CD4-positive, alpha-beta T cell treated with Interleukin-17A for 1 hour (primary cell): ENCODE measurements at regions not wholly inside any gene's neighbourhood (a gene's known extent, or its start where the extent isn't known, plus 50 kb on each side); places are given as distances from the start of the nearest gene placed in this dataset.

Source experiments
- DNase-seq: peaks from one replicate; pipeline ENCODE4 v3.0.0-alpha.2; 2020

DNA sequence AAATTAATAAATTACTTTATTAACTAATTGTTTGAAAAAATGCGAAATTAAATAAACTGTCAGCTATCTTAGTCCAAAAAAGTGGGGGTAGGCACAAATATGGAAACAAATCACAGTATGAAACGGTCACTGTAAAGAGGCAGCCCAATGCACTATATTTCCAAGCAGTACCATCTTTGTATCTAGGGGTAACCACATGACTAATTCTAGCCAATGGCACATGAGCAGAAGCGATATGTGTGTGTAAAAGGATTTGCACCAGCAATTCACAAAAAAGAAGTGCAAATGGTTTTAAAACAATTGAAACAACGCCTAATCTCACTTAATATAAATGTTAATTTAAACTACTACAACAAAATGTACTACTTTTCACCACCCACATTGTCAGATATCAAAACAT is 129.5 kb upstream of the PRNP start:
- no peak for DNase-seq

- DNase-seq = no peak
These were observed 130.9 kb upstream of the PRNP start for GRCh38 chr20:4555188-4555890.

GRCh38 chr20:4554346-4554745 is 131.9 kb upstream of the PRNP start:
- DNase-seq = no peak

GRCh38 chr20:4552075-4552640 is 134.1 kb upstream of the PRNP start:
- no peak for DNase-seq

GRCh38 chr20:4550740-4551139 is 135.5 kb upstream of the PRNP start:
- no peak for DNase-seq

- DNase-seq = no peak
These were observed 136.5 kb upstream of the PRNP start for GRCh38 chr20:4549711-4550259.

GRCh38 chr20:4548552-4548951 is 137.7 kb upstream of the PRNP start:
- DNase-seq = no peak

DNA sequence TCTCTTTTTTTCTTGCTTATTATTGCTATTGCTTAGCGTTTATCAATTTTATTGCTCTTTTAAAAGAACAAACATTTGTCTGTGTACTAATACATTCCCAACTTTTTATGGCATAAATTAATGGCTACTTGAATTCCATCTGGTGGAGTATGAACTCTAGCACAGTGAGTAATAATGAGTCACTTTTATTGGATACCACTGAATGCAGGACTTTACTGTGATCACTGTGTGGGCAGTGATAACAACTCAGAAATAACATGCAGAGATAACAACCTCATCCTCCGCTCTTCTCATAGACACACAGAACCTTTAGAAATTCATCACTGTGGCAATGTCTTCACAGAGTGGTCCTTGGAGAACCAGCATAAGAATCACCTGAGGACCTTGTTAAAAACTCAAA is 139.5 kb upstream of the PRNP start:
- DNase-seq = no peak

DNA sequence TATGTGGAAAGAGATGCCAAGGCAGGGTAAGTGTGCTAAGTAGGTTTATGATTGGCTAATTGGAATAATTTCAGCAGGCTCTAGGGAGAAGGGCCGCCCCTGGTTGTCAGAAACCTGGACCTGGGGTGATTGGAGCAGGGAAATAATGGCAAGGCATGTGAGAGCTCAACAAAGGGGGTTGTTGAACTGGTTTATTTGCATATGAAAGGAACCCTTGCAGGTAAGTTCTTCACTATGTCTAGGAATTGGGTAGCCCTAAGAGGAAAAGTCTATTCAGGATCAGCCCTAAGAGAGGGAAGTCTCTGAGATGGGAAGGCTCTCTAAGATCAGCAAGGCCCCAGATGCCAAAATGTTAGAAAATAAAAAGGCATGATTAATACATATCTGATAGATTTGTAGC is 139.9 kb upstream of the PRNP start:
- no peak for DNase-seq

DNA sequence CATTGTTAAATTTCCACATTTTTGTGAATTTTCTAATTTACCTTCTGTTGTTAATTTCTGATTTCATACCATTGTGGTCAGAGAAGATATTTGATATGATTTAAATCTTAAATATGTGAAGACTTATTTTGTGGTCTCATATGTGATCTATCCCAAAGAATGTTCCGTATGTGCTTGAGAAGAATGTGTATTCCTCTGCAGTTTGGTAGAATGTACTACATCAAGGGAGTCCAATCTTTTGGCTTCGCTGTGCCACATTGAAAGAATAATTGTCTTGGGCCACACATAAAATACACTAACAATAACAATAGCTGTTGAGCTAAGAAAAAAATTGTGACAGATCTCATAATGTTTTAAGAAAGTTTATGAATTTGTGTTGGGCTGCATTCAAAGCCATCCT is 140.7 kb upstream of the PRNP start:
- no peak for DNase-seq

GRCh38 chr20:4544765-4545164 is 141.5 kb upstream of the PRNP start:
- DNase-seq = no peak

DNA sequence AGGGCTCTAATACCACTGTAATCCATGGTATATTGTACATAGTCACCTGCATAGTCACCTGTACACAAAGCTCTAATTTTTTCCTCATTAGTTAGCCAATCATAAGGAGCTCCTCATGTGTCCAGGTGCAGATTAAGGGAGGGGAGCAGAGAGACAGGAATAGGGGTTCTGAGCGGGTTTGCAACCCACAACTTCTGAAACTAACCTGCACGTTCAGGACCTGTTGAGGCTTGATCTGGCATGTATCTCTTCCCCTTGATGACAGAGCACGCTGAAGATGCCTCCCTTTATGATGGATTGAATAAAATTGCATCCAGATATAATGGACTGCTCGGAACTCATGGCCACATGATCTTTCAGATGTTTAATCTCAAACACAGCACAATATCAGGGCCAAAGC is 144.0 kb upstream of the PRNP start:
- no peak for DNase-seq

DNA sequence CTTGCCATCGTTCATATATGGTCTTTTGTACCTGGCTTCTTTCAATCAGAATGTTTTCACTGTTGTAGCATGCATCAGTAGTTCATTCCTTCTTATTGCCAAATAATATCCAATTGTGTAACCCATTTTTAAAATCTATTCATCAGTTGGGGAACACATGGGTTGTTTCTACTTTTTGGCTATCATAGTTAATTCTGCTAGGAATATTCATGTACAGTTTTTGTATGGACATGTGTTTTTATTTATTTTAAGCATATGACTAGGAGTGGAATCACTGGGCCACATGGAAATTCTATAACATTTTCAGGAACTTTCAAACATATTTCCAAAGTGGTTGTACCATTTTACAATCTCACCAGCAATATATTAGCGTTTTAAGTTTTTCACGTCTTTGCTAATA is 151.9 kb upstream of the PRNP start:
- no peak for DNase-seq

GRCh38 chr20:4533368-4534133 is 152.7 kb upstream of the PRNP start:
- no peak for DNase-seq

DNA sequence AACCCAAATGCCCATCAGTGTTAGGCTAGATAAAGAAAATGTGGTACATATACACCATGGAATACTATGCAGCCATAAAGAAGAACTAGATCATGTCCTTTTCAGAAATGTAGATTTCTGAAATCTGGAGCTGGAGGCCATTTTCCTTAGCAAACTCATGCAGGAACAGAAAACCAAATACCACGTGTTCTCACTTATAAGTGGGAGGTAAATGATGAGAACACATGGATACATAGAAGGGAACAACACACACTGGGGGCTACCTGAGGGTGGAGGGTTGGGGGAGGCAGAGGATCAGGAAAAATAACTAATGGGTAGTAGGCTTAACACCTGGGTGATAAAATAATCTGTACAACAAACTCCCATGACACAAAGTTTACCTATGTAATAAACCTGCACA is 153.5 kb upstream of the PRNP start:
- no peak for DNase-seq

- no peak for DNase-seq
These were observed 161.5 kb upstream of the PRNP start for GRCh38 chr20:4524792-4525191.

DNA sequence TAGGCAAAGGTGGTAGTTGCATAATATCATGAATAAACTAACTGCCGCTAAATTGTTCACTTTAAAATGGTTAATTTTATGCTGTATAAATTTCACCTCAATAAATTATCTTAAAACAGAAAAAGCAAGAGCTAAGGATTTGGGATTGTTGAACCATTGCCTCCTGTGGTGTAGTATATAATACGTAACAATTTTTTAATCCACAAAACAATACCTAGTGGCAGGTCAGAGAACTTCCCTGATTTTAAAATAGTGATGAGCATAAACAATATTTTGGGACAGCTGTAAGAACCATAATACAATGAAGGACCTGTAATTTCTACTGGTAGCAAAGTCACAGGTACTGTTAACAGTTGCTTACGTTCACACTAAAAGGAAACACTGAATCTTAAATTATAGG is 161.9 kb upstream of the PRNP start:
- no peak for DNase-seq

DNA sequence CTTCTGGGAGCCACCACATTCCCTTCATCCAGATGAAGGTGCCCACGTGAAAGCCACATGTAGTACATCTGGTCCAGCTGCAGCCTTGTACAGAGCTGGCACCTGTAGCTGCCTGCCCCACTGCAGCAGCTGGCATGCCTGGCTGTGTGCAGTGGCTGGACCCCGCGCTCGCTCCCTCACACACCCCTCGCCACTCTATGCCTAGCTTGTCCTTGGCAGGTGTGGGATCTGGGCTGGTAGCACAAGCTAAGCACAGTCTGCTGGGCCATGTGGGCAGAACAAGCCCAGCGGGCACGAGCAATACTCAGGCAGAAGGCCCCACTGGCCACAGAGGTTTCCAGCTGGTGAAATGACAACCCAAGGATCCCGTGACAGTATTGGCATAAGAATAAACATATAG is 163.9 kb upstream of the PRNP start:
- DNase-seq = no peak

GRCh38 chr20:4521170-4521968 is 164.9 kb upstream of the PRNP start:
- no peak for DNase-seq

- no peak for DNase-seq
These were observed 166.7 kb upstream of the PRNP start for GRCh38 chr20:4519534-4519933.

DNA sequence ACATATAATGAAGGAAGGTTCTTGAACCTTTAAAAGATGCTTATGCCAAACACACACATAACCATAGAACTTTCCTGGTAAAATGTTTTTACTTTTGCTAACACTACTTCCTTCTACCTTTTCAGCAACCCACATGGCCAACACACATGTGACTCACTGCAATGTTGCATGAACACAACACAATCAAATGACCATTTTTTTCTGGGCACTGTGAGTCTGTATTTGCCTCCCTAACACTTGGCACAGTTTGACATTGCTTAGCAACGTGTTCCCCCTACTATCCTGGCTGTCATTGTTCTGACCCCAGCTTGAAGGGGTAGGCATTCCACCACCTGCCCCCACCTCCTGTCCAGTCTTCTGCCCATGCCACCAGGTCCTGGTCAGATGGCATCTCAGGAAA is 169.4 kb upstream of the PRNP start:
- DNase-seq = no peak

DNA sequence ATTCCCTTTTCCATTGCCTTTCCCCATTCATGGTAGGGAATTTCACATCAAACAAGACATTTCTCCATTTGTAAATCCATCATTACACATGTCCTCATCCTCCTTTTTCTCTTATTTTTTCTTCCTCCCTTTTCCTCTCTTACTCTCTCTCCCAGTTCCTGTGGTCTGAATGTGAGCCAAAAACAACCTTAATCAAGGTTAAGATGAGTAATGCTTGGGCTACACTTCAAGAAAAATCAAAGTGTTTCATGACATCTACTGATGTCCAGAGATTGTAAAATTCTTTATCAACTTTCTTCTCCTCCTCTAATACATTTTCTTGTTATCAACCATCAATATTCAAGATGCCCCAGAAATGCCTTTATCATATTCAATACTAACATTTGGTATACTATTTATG is 172.5 kb upstream of the PRNP start:
- no peak for DNase-seq

GRCh38 chr20:4512891-4513550 is 173.2 kb upstream of the PRNP start:
- no peak for DNase-seq
